OCI-LY1 (cell line): ENCODE measurements at regions not wholly inside any gene's neighbourhood (a gene's known extent, or its start where the extent isn't known, plus 50 kb on each side); places are given as distances from the start of the nearest gene placed in this dataset.

Experiments
- H2AFZ ChIP-seq: fragments of 200-600 bp; sonication (generic), shearing (Covaris generic); 2 replicates; pipeline ENCODE4 v1.6.0; 2014; ENCODE audit warnings: antibody characterized with exemption, mild to moderate bottlenecking, low read length
- H3F3A ChIP-seq: fragments of 200-600 bp; sonication (generic), shearing (Covaris generic); 2 replicates; pipeline ENCODE4 v1.6.0; 2014; ENCODE audit warnings: mild to moderate bottlenecking, antibody characterized with exemption, low read length, moderate library complexity; ENCODE audit not compliant: insufficient read depth
- H3K27ac ChIP-seq: fragments of 200-600 bp; sonication (generic); 2 replicates; pipeline ENCODE4 v1.5.1; 2014; ENCODE audit warnings: low read length, mixed run types, mild to moderate bottlenecking, low read depth; ENCODE audit not compliant: poor library complexity, severe bottlenecking
- H3K27me3 ChIP-seq: fragments of 200-600 bp; sonication (generic); 2 replicates; pipeline ENCODE4 v1.6.0; 2014; ENCODE audit warnings: antibody characterized with exemption, mild to moderate bottlenecking, low read length, moderate library complexity; ENCODE audit not compliant: insufficient read depth
- H3K36me3 ChIP-seq: fragments of 200-600 bp; sonication (generic); 2 replicates; pipeline ENCODE4 v1.6.1; 2014; ENCODE audit warnings: mild to moderate bottlenecking, antibody characterized with exemption, low read length, moderate library complexity, mixed read lengths; ENCODE audit not compliant: insufficient read depth
- H3K4me1 ChIP-seq: fragments of 200-600 bp; sonication (generic); 2 replicates; pipeline ENCODE4 v1.5.1; 2014; ENCODE audit warnings: mild to moderate bottlenecking, low read length, moderate library complexity; ENCODE audit not compliant: insufficient read depth, severe bottlenecking
- H3K4me2 ChIP-seq: fragments of 200-600 bp; sonication (generic), shearing (Covaris generic); 2 replicates; pipeline ENCODE4 v1.6.1; 2014; ENCODE audit warnings: low read length
- H3K4me3 ChIP-seq: fragments of 200-600 bp; sonication (generic); 2 replicates; pipeline ENCODE4 v1.5.1; 2014; ENCODE audit warnings: low read length, low read depth, mild to moderate bottlenecking, mixed read lengths; ENCODE audit not compliant: poor library complexity, severe bottlenecking
- H3K79me2 ChIP-seq: fragments of 200-600 bp; shearing (Covaris generic); 2 replicates; pipeline ENCODE4 v1.6.1; 2016; ENCODE audit warnings: mixed run types, low read length, mixed read lengths; ENCODE audit not compliant: insufficient read depth
- H3K9ac ChIP-seq: fragments of 200-600 bp; sonication (generic), shearing (Covaris generic); 2 replicates; pipeline ENCODE4 v1.6.1; 2014; ENCODE audit warnings: mild to moderate bottlenecking, low read length, mixed read lengths
- H3K9me2 ChIP-seq: fragments of 200-600 bp; sonication (generic), shearing (Covaris generic); 2 replicates; pipeline ENCODE4 v1.6.1; 2014; ENCODE audit warnings: low read depth, mild to moderate bottlenecking, low read length, mixed read lengths
- H3K9me3 ChIP-seq: fragments of 200-600 bp; shearing (Covaris generic); 2 replicates; pipeline ENCODE4 v1.6.1; 2014; ENCODE audit warnings: low read length, mixed read lengths
- H4K20me1 ChIP-seq: fragments of 200-600 bp; sonication (generic), shearing (Covaris generic); 2 replicates; pipeline ENCODE4 v1.6.0; 2016; ENCODE audit warnings: mild to moderate bottlenecking, low read length; ENCODE audit not compliant: insufficient read depth
- EZH2 ChIP-seq: fragments of 200-600 bp; sonication (generic), shearing (Covaris generic); IDR thresholded peaks from 2 replicates; pipeline ENCODE4 v1.8.0; 2017; ENCODE audit warnings: borderline replicate concordance, mixed run types, mild to moderate bottlenecking, antibody characterized with exemption, low read length, moderate library complexity, mixed read lengths
- TF ChIP-seq, protein P1 (sequence below): fragments of 200-600 bp; sonication (generic), shearing (Covaris generic); IDR thresholded peaks from 2 replicates; pipeline ENCODE4 v1.5.1; 2017; ENCODE audit warnings: mild to moderate bottlenecking, antibody characterized with exemption, low read length, moderate library complexity, mixed read lengths

DNA sequence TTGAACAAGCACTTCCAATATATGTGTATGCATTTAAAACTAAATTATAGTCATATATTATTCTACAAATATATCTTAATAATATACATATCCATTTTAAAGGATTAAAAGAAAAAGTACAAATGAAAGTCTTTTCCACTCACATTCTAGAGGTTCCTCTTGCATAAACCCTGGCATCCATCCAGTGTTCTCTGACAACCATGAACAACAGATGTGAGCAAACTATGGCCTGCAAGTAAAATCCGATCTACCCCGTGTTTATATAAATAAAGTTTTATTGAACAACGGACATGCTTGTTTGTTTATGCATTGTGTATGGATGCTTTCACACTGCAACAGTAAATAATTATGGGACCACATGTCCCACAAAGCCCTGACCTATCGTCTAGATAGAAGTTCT lies 1122.3 kb downstream of the EPHA7 start:
- no peak overlapping the region for H3K9ac ChIP-seq
- H3K36me3 ChIP-seq = no peaks in the 10 kb centered on the region
- H3K79me2 ChIP-seq = no peaks in the 10 kb centered on the region
- H3K4me1 ChIP-seq = no peaks in the 10 kb centered on the region
- H2AFZ ChIP-seq = no peak overlapping the region
- H3K9me3 ChIP-seq = no peaks in the 10 kb centered on the region
- H3K27me3 ChIP-seq = no peaks in the 10 kb centered on the region
- H3K4me2 ChIP-seq = no peak overlapping the region
- H3K27ac ChIP-seq = no peak overlapping the region
- TF ChIP-seq EZH2 = no peak
- TF ChIP-seq, protein P1, sequence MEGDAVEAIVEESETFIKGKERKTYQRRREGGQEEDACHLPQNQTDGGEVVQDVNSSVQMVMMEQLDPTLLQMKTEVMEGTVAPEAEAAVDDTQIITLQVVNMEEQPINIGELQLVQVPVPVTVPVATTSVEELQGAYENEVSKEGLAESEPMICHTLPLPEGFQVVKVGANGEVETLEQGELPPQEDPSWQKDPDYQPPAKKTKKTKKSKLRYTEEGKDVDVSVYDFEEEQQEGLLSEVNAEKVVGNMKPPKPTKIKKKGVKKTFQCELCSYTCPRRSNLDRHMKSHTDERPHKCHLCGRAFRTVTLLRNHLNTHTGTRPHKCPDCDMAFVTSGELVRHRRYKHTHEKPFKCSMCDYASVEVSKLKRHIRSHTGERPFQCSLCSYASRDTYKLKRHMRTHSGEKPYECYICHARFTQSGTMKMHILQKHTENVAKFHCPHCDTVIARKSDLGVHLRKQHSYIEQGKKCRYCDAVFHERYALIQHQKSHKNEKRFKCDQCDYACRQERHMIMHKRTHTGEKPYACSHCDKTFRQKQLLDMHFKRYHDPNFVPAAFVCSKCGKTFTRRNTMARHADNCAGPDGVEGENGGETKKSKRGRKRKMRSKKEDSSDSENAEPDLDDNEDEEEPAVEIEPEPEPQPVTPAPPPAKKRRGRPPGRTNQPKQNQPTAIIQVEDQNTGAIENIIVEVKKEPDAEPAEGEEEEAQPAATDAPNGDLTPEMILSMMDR = no peak
- no peak overlapping the region for H3K4me3 ChIP-seq
- no peaks in the 10 kb centered on the region for H3F3A ChIP-seq
- no peaks in the 10 kb centered on the region for H3K9me2 ChIP-seq
- H4K20me1 ChIP-seq = no peaks in the 10 kb centered on the region

DNA sequence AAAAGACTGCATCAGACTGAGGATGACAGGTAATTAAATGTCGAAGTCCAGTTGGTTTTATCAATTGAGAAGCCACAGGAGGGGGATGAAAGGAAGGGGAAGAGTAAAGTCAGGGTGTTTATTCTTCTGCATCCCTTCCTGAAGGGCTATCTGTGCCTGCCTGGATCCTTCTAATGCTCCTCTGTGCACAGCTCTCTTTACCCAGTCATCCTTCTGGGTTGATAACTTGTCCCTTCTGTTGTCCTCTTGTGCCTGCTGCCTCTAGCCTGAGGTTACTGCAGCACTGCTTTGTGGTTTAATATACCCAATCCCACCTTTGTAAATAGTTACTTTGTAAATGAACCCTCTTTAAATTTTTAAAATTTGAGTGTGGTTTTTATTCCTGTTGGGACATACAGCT lies 1127.3 kb downstream of the EPHA7 start:
- H3K27me3 ChIP-seq = no peaks in the 10 kb centered on the region
- H3K4me1 ChIP-seq = no peaks in the 10 kb centered on the region
- no peaks in the 10 kb centered on the region for H3K79me2 ChIP-seq
- no peaks in the 10 kb centered on the region for H3K36me3 ChIP-seq
- TF ChIP-seq, protein P1 = no peak
- TF ChIP-seq EZH2 = no peak
- H3K9me2 ChIP-seq = no peaks in the 10 kb centered on the region
- no peak overlapping the region for H2AFZ ChIP-seq
- no peaks in the 10 kb centered on the region for H3F3A ChIP-seq
- H3K27ac ChIP-seq = no peak overlapping the region
- no peak overlapping the region for H3K9ac ChIP-seq
- no peak overlapping the region for H3K4me2 ChIP-seq
- no peak overlapping the region for H3K4me3 ChIP-seq
- H3K9me3 ChIP-seq = no peaks in the 10 kb centered on the region
- H4K20me1 ChIP-seq = no peaks in the 10 kb centered on the region

GRCh38 chr6:92289831-92290230 lies 1129.5 kb downstream of the EPHA7 start:
- Histone ChIP-seq H3F3A (no peaks in the 10 kb centered on the region), H3K27ac (no peak overlapping the region), H3K4me3 (no peak overlapping the region), H3K4me1 (no peaks in the 10 kb centered on the region), H3K36me3 (no peaks in the 10 kb centered on the region), H4K20me1 (no peaks in the 10 kb centered on the region), H3K9ac (no peak overlapping the region), H3K9me3 (no peaks in the 10 kb centered on the region), H3K79me2 (no peaks in the 10 kb centered on the region), H3K9me2 (no peaks in the 10 kb centered on the region), H2AFZ (no peak overlapping the region), H3K27me3 (no peaks in the 10 kb centered on the region), H3K4me2 (no peak overlapping the region)
- TF ChIP-seq, protein P1 = no peak
- TF ChIP-seq EZH2 = no peak
